ENCODE measurements at regions not wholly inside any gene's neighbourhood (a gene's known extent, or its start where the extent isn't known, plus 50 kb on each side); places are given as distances from the start of the nearest gene placed in this dataset.

DNA sequence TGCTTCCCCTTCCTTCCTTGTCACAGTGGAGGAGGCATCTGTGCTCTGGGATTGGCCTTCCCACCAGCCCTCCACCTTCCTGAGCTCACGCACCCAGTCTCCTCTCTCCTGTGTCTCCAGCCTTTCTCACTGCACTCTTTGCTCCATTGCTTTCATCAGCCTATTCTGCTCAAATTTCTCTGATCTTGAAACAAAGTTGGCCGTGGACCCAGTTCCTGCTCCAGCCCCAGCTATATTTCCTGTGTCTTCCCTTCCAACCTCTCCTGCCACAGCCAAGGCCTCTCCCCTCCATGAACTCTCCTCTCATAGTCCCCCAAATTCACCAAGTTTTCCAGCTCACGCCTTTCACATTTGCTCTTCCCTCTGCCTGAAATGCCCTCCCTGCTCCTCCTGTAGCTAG is 226.6 kb upstream of the AGAP1 start:
- no peak overlapping the region for H3K4me3 Mint-ChIP-seq
- H3K4me3 ChIP-seq, result no peak overlapping the region
- no peaks in the 10 kb centered on the region for H3K36me3 ChIP-seq (ENCODE audit: insufficient read depth)
- H3K27ac ChIP-seq (ENCODE audit: low read depth), result no peak overlapping the region
- TF ChIP-seq CREB1 (CRISPR knock-in tag; IDR thresholded peaks at IDR 0.05; ENCODE audit: low read depth) (no peak), ZNF114 (CRISPR knock-in tag; IDR thresholded peaks at IDR 0.05) (no peak), STAT1 (IDR thresholded peaks at IDR 0.05; ENCODE audit: unreplicated experiment) (no peak), POLR2AphosphoS5 (IDR thresholded peaks at IDR 0.05; ENCODE audit: low read depth) (no peak), EZH2 (IDR thresholded peaks at IDR 0.05; ENCODE audit: low read depth, unreplicated experiment) (no peak), JUNB (IDR thresholded peaks at IDR 0.05; ENCODE audit: unreplicated experiment) (no peak), NANOG (IDR thresholded peaks at IDR 0.05; ENCODE audit: borderline replicate concordance) (no peak), ZNF331 (CRISPR knock-in tag; IDR thresholded peaks at IDR 0.05; ENCODE audit: low read depth) (no peak)
- TF ChIP-seq, protein P1, sequence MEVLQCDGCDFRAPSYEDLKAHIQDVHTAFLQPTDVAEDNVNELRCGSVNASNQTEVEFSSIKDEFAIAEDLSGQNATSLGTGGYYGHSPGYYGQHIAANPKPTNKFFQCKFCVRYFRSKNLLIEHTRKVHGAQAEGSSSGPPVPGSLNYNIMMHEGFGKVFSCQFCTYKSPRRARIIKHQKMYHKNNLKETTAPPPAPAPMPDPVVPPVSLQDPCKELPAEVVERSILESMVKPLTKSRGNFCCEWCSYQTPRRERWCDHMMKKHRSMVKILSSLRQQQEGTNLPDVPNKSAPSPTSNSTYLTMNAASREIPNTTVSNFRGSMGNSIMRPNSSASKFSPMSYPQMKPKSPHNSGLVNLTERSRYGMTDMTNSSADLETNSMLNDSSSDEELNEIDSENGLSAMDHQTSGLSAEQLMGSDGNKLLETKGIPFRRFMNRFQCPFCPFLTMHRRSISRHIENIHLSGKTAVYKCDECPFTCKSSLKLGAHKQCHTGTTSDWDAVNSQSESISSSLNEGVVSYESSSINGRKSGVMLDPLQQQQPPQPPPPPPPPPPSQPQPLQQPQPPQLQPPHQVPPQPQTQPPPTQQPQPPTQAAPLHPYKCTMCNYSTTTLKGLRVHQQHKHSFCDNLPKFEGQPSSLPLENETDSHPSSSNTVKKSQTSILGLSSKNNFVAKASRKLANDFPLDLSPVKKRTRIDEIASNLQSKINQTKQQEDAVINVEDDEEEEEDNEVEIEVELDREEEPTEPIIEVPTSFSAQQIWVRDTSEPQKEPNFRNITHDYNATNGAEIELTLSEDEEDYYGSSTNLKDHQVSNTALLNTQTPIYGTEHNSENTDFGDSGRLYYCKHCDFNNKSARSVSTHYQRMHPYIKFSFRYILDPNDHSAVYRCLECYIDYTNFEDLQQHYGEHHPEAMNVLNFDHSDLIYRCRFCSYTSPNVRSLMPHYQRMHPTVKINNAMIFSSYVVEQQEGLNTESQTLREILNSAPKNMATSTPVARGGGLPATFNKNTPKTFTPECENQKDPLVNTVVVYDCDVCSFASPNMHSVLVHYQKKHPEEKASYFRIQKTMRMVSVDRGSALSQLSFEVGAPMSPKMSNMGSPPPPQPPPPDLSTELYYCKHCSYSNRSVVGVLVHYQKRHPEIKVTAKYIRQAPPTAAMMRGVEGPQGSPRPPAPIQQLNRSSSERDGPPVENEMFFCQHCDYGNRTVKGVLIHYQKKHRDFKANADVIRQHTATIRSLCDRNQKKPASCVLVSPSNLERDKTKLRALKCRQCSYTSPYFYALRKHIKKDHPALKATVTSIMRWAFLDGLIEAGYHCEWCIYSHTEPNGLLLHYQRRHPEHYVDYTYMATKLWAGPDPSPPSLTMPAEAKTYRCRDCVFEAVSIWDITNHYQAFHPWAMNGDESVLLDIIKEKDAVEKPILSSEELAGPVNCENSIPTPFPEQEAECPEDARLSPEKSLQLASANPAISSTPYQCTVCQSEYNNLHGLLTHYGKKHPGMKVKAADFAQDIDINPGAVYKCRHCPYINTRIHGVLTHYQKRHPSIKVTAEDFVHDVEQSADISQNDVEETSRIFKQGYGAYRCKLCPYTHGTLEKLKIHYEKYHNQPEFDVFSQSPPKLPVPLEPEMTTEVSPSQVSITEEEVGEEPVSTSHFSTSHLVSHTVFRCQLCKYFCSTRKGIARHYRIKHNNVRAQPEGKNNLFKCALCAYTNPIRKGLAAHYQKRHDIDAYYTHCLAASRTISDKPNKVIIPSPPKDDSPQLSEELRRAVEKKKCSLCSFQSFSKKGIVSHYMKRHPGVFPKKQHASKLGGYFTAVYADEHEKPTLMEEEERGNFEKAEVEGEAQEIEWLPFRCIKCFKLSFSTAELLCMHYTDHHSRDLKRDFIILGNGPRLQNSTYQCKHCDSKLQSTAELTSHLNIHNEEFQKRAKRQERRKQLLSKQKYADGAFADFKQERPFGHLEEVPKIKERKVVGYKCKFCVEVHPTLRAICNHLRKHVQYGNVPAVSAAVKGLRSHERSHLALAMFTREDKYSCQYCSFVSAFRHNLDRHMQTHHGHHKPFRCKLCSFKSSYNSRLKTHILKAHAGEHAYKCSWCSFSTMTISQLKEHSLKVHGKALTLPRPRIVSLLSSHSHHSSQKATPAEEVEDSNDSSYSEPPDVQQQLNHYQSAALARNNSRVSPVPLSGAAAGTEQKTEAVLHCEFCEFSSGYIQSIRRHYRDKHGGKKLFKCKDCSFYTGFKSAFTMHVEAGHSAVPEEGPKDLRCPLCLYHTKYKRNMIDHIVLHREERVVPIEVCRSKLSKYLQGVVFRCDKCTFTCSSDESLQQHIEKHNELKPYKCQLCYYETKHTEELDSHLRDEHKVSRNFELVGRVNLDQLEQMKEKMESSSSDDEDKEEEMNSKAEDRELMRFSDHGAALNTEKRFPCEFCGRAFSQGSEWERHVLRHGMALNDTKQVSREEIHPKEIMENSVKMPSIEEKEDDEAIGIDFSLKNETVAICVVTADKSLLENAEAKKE (CRISPR knock-in tag; IDR thresholded peaks at IDR 0.05), result no peak
- TF ChIP-seq, protein P2, sequence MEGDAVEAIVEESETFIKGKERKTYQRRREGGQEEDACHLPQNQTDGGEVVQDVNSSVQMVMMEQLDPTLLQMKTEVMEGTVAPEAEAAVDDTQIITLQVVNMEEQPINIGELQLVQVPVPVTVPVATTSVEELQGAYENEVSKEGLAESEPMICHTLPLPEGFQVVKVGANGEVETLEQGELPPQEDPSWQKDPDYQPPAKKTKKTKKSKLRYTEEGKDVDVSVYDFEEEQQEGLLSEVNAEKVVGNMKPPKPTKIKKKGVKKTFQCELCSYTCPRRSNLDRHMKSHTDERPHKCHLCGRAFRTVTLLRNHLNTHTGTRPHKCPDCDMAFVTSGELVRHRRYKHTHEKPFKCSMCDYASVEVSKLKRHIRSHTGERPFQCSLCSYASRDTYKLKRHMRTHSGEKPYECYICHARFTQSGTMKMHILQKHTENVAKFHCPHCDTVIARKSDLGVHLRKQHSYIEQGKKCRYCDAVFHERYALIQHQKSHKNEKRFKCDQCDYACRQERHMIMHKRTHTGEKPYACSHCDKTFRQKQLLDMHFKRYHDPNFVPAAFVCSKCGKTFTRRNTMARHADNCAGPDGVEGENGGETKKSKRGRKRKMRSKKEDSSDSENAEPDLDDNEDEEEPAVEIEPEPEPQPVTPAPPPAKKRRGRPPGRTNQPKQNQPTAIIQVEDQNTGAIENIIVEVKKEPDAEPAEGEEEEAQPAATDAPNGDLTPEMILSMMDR (conservative IDR thresholded peaks at IDR 0.05; ENCODE audit: low read depth in 2 of 2), result no peak
- TF ChIP-seq, protein P3, sequence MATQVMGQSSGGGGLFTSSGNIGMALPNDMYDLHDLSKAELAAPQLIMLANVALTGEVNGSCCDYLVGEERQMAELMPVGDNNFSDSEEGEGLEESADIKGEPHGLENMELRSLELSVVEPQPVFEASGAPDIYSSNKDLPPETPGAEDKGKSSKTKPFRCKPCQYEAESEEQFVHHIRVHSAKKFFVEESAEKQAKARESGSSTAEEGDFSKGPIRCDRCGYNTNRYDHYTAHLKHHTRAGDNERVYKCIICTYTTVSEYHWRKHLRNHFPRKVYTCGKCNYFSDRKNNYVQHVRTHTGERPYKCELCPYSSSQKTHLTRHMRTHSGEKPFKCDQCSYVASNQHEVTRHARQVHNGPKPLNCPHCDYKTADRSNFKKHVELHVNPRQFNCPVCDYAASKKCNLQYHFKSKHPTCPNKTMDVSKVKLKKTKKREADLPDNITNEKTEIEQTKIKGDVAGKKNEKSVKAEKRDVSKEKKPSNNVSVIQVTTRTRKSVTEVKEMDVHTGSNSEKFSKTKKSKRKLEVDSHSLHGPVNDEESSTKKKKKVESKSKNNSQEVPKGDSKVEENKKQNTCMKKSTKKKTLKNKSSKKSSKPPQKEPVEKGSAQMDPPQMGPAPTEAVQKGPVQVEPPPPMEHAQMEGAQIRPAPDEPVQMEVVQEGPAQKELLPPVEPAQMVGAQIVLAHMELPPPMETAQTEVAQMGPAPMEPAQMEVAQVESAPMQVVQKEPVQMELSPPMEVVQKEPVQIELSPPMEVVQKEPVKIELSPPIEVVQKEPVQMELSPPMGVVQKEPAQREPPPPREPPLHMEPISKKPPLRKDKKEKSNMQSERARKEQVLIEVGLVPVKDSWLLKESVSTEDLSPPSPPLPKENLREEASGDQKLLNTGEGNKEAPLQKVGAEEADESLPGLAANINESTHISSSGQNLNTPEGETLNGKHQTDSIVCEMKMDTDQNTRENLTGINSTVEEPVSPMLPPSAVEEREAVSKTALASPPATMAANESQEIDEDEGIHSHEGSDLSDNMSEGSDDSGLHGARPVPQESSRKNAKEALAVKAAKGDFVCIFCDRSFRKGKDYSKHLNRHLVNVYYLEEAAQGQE (IDR thresholded peaks at IDR 0.05; ENCODE audit: unreplicated experiment), result no peak
- TF ChIP-seq, protein P4, sequence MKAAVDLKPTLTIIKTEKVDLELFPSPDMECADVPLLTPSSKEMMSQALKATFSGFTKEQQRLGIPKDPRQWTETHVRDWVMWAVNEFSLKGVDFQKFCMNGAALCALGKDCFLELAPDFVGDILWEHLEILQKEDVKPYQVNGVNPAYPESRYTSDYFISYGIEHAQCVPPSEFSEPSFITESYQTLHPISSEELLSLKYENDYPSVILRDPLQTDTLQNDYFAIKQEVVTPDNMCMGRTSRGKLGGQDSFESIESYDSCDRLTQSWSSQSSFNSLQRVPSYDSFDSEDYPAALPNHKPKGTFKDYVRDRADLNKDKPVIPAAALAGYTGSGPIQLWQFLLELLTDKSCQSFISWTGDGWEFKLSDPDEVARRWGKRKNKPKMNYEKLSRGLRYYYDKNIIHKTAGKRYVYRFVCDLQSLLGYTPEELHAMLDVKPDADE (IDR thresholded peaks at IDR 0.05), result no peak
- H3K9me2 ChIP-seq (ENCODE audit: insufficient read depth), result 0 out of 2 replicates have a peak, but pooled peaks cover 4% of the 10 kb centered on the region
- H3K79me2 ChIP-seq (replicated peaks; ENCODE audit: insufficient read depth), result no peaks in the 10 kb centered on the region
- no peaks in the 10 kb centered on the region for H4K20me1 ChIP-seq (replicated peaks; ENCODE audit: insufficient read depth)
- no peaks in the 10 kb centered on the region for H3K27me3 ChIP-seq (ENCODE audit: insufficient read depth)
- no peak overlapping the region for H2AFZ ChIP-seq
- H3K4me1 Mint-ChIP-seq, result peaks cover 16% of the 10 kb centered on the region
- DNase-seq (ENCODE audit: low spot score) (no peak), ATAC-seq (no peak)
- peaks cover 16% of the 10 kb centered on the region for H3K4me1 ChIP-seq (ENCODE audit: insufficient read depth)
- H3K36me3 Mint-ChIP-seq (ENCODE audit: low read depth), result no peaks in the 10 kb centered on the region
- no peak overlapping the region for H3K27ac Mint-ChIP-seq
- H3K9me3 Mint-ChIP-seq, result no peaks in the 10 kb centered on the region
- H3K4me2 ChIP-seq, result no peak overlapping the region
- peaks cover 12% of the 10 kb centered on the region for H3K27me3 Mint-ChIP-seq (ENCODE audit: insufficient read depth, low read depth, poor library complexity)
- no peaks in the 10 kb centered on the region for H3F3A ChIP-seq (replicated peaks; ENCODE audit: low read depth)

All from GM23338 (cell line).